ENCODE measurements at regions not wholly inside any gene's neighbourhood (a gene's known extent, or its start where the extent isn't known, plus 50 kb on each side); places are given as distances from the start of the nearest gene placed in this dataset.

- no peak for TF ChIP-seq CTCF (IDR thresholded peaks at IDR 0.05)
- no peak for TF ChIP-seq POLR2A (IDR thresholded peaks at IDR 0.05)
- no peak for TF ChIP-seq POLR2AphosphoS5 (IDR thresholded peaks at IDR 0.05)
- TF ChIP-seq EP300 (IDR thresholded peaks at IDR 0.05), result no peak
Observed at GRCh38 chrX:113651306-113651705, 810.7 kb upstream of the AMOT start.
